ENCODE measurements at regions not wholly inside any gene's neighbourhood (a gene's known extent, or its start where the extent isn't known, plus 50 kb on each side); places are given as distances from the start of the nearest gene placed in this dataset.
"Not testable (repeated sequence)": the region's sequence is repeated elsewhere in the genome, so short reads cannot be mapped to it uniquely, and the experiment has no call there.

DNA sequence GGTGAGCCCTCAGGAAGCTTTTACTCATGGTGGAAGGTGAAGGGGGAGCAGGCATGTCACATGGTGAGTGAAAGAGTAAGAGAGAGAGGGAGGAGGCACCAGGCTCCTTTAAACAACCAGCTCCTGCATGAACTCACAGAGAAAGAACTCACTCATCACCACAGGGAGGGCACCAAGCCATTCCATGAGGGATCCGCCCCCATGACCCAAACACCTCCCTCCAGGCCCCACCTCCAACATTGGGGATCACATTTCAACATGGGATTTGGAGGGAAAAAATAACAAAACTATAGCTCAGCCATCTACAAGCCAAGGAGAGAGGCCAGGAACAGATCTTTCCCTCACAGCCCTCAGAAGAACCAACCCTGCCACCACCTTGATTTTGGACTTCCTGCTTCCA is 153.9 kb downstream of the GOLGA8K start:
- TF ChIP-seq POLR2A (IDR thresholded peaks at IDR 0.05; ENCODE audit: borderline replicate concordance, extremely low read depth, insufficient read depth, insufficient read length); CEBPB (IDR thresholded peaks at IDR 0.05; ENCODE audit: low read depth); POLR2AphosphoS5 (IDR thresholded peaks at IDR 0.05; ENCODE audit: low read depth, low read length); EZH2 (IDR thresholded peaks at IDR 0.05): not testable (repeated sequence)

Measured in HCT116 (cell line).